HepG2 (cell line): ENCODE measurements at regions not wholly inside any gene's neighbourhood (a gene's known extent, or its start where the extent isn't known, plus 50 kb on each side); places are given as distances from the start of the nearest gene placed in this dataset.

ENCODE experiments used
- ATAC-seq: fragments of 200-7000 bp; cut with Tn5 transposase; 3 replicates; pipeline ENCODE4 v1.9.1; 2020; ENCODE audit warnings: mild to moderate bottlenecking, moderate library complexity
- BruUV-seq: library from RNA; stranded (reverse); fragments of 400-500 nt; replicated peaks from 2 replicates; lab custom pipeline; 2021; lab: Mats Ljungman, UMichigan
- CTCF ChIA-PET: fragments of 300-600 bp; formaldehyde crosslinking; extraction: SDS; loops from one replicate; lab custom pipeline; 2021; ENCODE audit warnings: low total read pairs, inconsistent platforms, low intra/inter-chr PET ratio; lab: Yijun Ruan, JAX
- POLR2A ChIA-PET: fragments of 350-600 bp; sonication (Branson Sonifier 250); formaldehyde crosslinking; loops from one replicate; lab custom pipeline; 2020; ENCODE audit warnings: antibody characterized with exemption, inconsistent platforms; lab: Yijun Ruan, JAX
- DNase-seq: peaks from one replicate; pipeline ENCODE4 v3.0.0-alpha.2; 2015; ENCODE audit warnings: low spot score
- FAIRE-seq: peaks from 3 replicates; lab custom pipeline; 2011; peaks lifted over from hg19 to GRCh38; lab: Jason Lieb, UNC
- H2AFZ ChIP-seq: one replicate; pipeline ENCODE4 v1.6.1; 2011; ENCODE audit warnings: low read length, inconsistent platforms
- H3K27ac ChIP-seq: fragments of 300-600 bp; 3 replicates; pipeline ENCODE4 v1.8.0; 2011; ENCODE audit warnings: mixed run types, mild to moderate bottlenecking, mixed read lengths, low read length, inconsistent platforms; ENCODE audit not compliant: insufficient read depth; ENCODE audit errors: extremely low read length
- H3K27me3 ChIP-seq, 2 experiments: fragments of 200-600 bp in 1 of 2; 2 replicates in 1 of 2; 3 replicates in 1 of 2; pipeline versions ENCODE4 v1.6.0 to v1.8.0; 2011; ENCODE audit warnings: low read length in 2 of 2, mild to moderate bottlenecking in 2 of 2, moderate library complexity in 2 of 2, inconsistent platforms in 1 of 2; ENCODE audit not compliant: insufficient read depth in 2 of 2, control insufficient read depth in 1 of 2
- H3K36me3 ChIP-seq, 2 experiments: fragments of 200-600 bp in 1 of 2; replicated peaks in 1 of 2; 2 replicates in 1 of 2; 3 replicates in 1 of 2; pipeline versions ENCODE4 v1.5.1 to v1.8.0; 2011; ENCODE audit warnings: low read length in 2 of 2, inconsistent platforms in 1 of 2; ENCODE audit not compliant: insufficient read depth in 2 of 2, control insufficient read depth in 1 of 2
- H3K4me1 ChIP-seq: 2 replicates; pipeline ENCODE4 v1.5.1; 2012; ENCODE audit warnings: low read length, inconsistent platforms; ENCODE audit not compliant: insufficient read depth
- H3K4me2 ChIP-seq: 2 replicates; pipeline ENCODE4 v1.6.0; 2011; ENCODE audit warnings: low read depth, low read length, inconsistent platforms
- H3K4me3 ChIP-seq, 3 experiments: fragments of 200-600 bp in 1 of 3; sonication (generic), shearing (Covaris generic) in 1 of 3; replicated peaks in 1 of 3; 2 replicates each; pipeline ENCODE4 v1.5.1; 2011 to 2016; ENCODE audit warnings: low read length in 3 of 3, inconsistent platforms in 2 of 3, low read depth in 2 of 3, mild to moderate bottlenecking in 2 of 3, control low read depth in 1 of 3, mixed read lengths in 1 of 3; ENCODE audit not compliant: insufficient read depth in 1 of 3
- H3K79me2 ChIP-seq: one replicate; pipeline ENCODE4 v1.6.1; 2011; ENCODE audit warnings: low read length, inconsistent platforms; ENCODE audit not compliant: insufficient read depth
- H3K9ac ChIP-seq: 2 replicates; pipeline ENCODE4 v1.6.0; 2011; ENCODE audit warnings: mild to moderate bottlenecking, low read depth, low read length, inconsistent platforms; ENCODE audit not compliant: insufficient read depth
- H3K9me3 ChIP-seq: 2 replicates; pipeline ENCODE4 v1.5.1; 2012; ENCODE audit warnings: mild to moderate bottlenecking, low read length
- H4K20me1 ChIP-seq: 2 replicates; pipeline ENCODE4 v1.6.0; 2011; ENCODE audit warnings: inconsistent platforms, mild to moderate bottlenecking, low read length, moderate library complexity; ENCODE audit not compliant: insufficient read depth
- HOXA9 ChIP-seq: sonication (generic); formaldehyde crosslinking; IDR thresholded peaks from 2 replicates; pipeline ENCODE4 v1.8.1; 2022; ENCODE audit warnings: missing genetic modification reagents, mild to moderate bottlenecking, moderate library complexity, borderline replicate concordance
- LCORL ChIP-seq, 2 experiments: fragments of 450-650 bp in 1 of 2; sonication (generic) in 1 of 2; formaldehyde crosslinking in 1 of 2; IDR thresholded peaks; 2 replicates each; pipeline versions ENCODE4 v1.5.0 to v1.6.1; 2017 to 2020; ENCODE audit warnings: antibody characterized with exemption in 1 of 2, missing genetic modification reagents in 1 of 2
- MAFK ChIP-seq, 2 experiments: IDR thresholded peaks in 1 of 2; conservative IDR thresholded peaks in 1 of 2; 2 replicates each; pipeline ENCODE4 v1.6.1; 2011; ENCODE audit warnings: improper control_type of control experiment in 2 of 2, low read length in 2 of 2
- MXI1 ChIP-seq: IDR thresholded peaks from 3 replicates; pipeline ENCODE4 v1.6.1; 2012; ENCODE audit warnings: low read depth, low read length, inconsistent platforms, borderline replicate concordance
- MYNN ChIP-seq: sonication (generic); formaldehyde crosslinking; IDR thresholded peaks from 2 replicates; pipeline ENCODE4 v1.4.0; 2020; ENCODE audit warnings: mild to moderate bottlenecking, low read depth, missing genetic modification reagents
- NAIF1 ChIP-seq: sonication (generic); formaldehyde crosslinking; IDR thresholded peaks from 2 replicates; pipeline ENCODE4 v1.5.0; 2020; ENCODE audit warnings: mild to moderate bottlenecking, missing genetic modification reagents, borderline replicate concordance
- SCMH1 ChIP-seq: sonication (generic); formaldehyde crosslinking; IDR thresholded peaks from 2 replicates; pipeline ENCODE4 v1.9.0; 2021; ENCODE audit warnings: missing genetic modification reagents, mild to moderate bottlenecking, borderline replicate concordance
- ZNF704 ChIP-seq: sonication (generic); formaldehyde crosslinking; IDR thresholded peaks from 2 replicates; pipeline ENCODE4 v1.8.1; 2023; ENCODE audit warnings: mild to moderate bottlenecking, inconsistent platforms, moderate library complexity, missing genetic modification reagents, borderline replicate concordance
- WGBS: methylation state at CpG from one replicate; pipeline ENCODE4 v1.1.6; 2017; ENCODE audit warnings: low lambda C conversion rate; 5-methylcytosine and 5-hydroxymethylcytosine counted together
- in situ Hi-C: cut with HindIII; loops from 2 replicates; pipeline ENCODE4 v1.10.0; 2017; ENCODE audit warnings: low pct_unique_long_range_greater_than_20kb; ENCODE audit not compliant: extremely low pct_ligation_motif_present
- intact Hi-C: fragments of 100-400 bp; cut with micrococcal nuclease; formaldehyde crosslinking; loops from one replicate; pipeline ENCODE4 v1.10.0; 2022; ENCODE audit not compliant: unreplicated experiment
- TF ChIP-seq, protein P1 (sequence below): sonication (generic); formaldehyde crosslinking; IDR thresholded peaks from 2 replicates; pipeline ENCODE4 v1.4.0; 2020; ENCODE audit warnings: mild to moderate bottlenecking, missing genetic modification reagents

- TF ChIP-seq ZNF704 (CRISPR knock-in tag): no peak
- no peak for TF ChIP-seq HOXA9 (CRISPR knock-in tag)
These were observed 57.3 kb upstream of the TRIM2 start (continued) for GRCh38 chr4:153146961-153147360.

DNA sequence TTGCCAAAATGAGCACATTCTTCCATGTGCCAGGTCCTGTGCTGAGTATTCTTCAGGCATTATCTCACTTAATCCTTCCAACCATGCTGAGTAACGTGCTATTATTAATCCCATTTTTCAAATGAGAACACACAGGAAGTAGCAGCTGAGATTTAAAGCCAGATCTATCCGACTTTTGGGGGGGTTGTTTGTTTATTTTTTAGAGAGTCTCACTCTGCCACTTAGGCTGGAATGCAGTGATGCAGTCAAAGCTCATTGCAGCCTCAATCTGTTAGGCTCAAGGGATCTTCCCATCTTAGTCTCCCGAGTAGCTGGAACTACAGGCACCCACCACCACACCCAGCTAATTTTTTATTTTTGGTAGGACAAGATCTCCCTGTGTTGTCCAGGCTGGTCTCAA lies 55.5 kb upstream of the TRIM2 start:
- Histone ChIP-seq H3K79me2 (no peaks in the 10 kb centered on the region), H3K36me3 (no peaks in the 10 kb centered on the region), H3K4me2 (no peak overlapping the region), H3K27me3 (peaks cover 6 to 21% of the 10 kb centered on the region in 2 experiments), H3K4me3 (no peak overlapping the region), H2AFZ (no peak overlapping the region), H3K9me3 (no peaks in the 10 kb centered on the region), H3K27ac (no peak overlapping the region), H3K9ac (no peak overlapping the region), H4K20me1 (no peaks in the 10 kb centered on the region), H3K4me1 (peaks cover 16% of the 10 kb centered on the region)
- ATAC-seq (no peak), FAIRE-seq (no peak), DNase-seq (no peak)
- 8% methylated on average over 3 of the region's 3 CpGs for WGBS
- ChIA-PET CTCF (no interaction called here), POLR2A (no interaction called here)
- no peak for TF ChIP-seq MAFK (conservative IDR thresholded peaks at IDR 0.05 in 1 of 2, IDR thresholded peaks at IDR 0.05 in 1 of 2; ENCODE audit: low read length in 2 of 2)
- no peak for TF ChIP-seq NAIF1
- no peak for TF ChIP-seq MXI1
- TF ChIP-seq, protein P1, sequence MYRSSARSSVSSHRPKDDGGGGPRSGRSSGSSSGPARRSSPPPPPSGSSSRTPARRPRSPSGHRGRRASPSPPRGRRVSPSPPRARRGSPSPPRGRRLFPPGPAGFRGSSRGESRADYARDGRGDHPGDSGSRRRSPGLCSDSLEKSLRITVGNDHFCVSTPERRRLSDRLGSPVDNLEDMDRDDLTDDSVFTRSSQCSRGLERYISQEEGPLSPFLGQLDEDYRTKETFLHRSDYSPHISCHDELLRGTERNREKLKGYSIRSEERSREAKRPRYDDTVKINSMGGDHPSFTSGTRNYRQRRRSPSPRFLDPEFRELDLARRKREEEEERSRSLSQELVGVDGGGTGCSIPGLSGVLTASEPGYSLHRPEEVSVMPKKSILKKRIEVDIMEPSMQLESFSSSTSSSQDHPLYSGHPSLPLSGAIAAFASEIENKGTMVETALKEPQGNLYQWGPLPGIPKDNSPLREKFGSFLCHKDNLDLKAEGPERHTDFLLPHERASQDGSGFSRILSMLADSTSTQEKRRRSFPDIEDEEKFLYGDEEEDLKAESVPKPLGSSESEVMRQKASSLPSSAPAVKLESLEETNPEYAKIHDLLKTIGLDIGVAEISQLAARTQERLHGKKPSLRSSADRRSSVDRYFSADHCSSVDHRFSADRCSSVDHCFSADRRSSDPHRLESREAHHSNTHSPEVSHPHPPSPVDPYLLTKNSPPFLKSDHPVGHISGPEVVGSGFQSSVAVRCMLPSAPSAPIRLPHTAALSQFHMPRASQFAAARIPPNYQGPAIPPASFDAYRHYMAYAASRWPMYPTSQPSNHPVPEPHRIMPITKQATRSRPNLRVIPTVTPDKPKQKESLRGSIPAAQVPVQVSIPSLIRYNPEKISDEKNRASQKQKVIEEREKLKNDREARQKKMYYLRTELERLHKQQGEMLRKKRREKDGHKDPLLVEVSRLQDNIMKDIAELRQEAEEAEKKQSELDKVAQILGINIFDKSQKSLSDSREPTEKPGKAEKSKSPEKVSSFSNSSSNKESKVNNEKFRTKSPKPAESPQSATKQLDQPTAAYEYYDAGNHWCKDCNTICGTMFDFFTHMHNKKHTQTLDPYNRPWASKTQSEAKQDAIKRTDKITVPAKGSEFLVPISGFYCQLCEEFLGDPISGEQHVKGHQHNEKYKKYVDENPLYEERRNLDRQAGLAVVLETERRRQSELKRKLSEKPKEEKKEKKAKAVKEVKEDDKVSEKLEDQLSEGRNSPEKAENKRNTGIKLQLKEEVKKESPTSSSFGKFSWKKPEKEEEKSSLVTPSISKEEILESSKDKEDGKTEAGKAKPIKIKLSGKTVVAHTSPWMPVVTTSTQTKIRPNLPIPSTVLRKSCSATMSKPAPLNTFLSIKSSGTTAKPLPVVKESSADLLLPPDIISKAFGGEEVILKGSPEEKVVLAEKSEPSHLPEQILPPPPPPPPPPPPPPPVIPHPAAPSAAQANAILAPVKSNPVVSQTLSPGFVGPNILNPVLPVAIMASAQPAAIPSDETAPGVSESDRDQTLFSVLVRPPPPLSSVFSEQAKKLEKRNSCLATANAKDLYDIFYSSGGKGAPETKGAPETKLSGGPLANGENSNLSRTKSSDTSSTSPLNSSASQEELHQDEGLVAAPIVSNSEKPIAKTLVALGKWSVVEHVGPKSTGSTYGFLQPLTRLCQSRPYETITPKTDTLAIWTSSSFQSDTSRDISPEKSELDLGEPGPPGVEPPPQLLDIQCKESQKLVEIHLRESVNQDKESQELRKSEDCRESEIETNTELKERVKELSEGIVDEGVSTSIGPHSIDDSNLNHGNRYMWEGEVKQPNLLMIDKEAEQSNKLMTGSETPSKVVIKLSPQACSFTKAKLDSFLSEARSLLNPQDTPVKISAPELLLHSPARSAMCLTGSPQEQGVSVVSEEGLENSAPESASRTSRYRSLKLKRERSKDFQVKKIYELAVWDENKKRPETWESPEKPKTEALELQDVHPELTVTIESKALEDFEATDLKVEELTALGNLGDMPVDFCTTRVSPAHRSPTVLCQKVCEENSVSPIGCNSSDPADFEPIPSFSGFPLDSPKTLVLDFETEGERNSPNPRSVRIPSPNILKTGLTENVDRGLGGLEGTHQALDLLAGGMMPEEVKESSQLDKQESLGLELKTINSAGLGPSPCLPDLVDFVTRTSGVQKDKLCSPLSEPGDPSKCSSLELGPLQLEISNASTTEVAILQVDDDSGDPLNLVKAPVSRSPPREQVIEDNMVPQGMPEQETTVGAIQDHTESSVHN (CRISPR knock-in tag): no peak
- no peak for TF ChIP-seq MYNN
- TF ChIP-seq LCORL (IDR thresholded peaks at IDR 0.05): no peak
- no peak for TF ChIP-seq LCORL (CRISPR knock-in tag; IDR thresholded peaks at IDR 0.05)
- TF ChIP-seq SCMH1: no peak
- in situ Hi-C loops (no loop called here), intact Hi-C loops (no loop called here)
- no TSS peak for BruUV-seq
